H1 (cell line): ENCODE measurements at regions not wholly inside any gene's neighbourhood (a gene's known extent, or its start where the extent isn't known, plus 50 kb on each side); places are given as distances from the start of the nearest gene placed in this dataset.

Experiments used
- BRCA1 ChIP-seq: IDR thresholded peaks from 2 replicates; pipeline ENCODE4 v1.6.1; 2012; ENCODE audit warnings: low read depth, low read length, improper control_type of control experiment
- CEBPB ChIP-seq: IDR thresholded peaks from 2 replicates; pipeline ENCODE4 v1.6.1; 2012; ENCODE audit warnings: low read depth, low read length
- EZH2 ChIP-seq: fragments of 200-600 bp; sonication (generic); IDR thresholded peaks from 2 replicates; pipeline ENCODE4 v1.7.1; 2012; ENCODE audit warnings: low read depth, mild to moderate bottlenecking, moderate library complexity, low read length, inconsistent platforms; ENCODE audit not compliant: severe bottlenecking
- HDAC6 ChIP-seq: IDR thresholded peaks from one replicate; pipeline ENCODE4 v1.7.1; 2012; ENCODE audit warnings: low read depth, mild to moderate bottlenecking, inconsistent platforms, low read length, moderate library complexity
- KDM4A ChIP-seq: IDR thresholded peaks from one replicate; pipeline ENCODE4 v1.7.1; 2012; ENCODE audit warnings: low read depth, mild to moderate bottlenecking, moderate library complexity, low read length, inconsistent platforms; ENCODE audit not compliant: severe bottlenecking
- KDM5A ChIP-seq: fragments of 200-600 bp; IDR thresholded peaks from 2 replicates; pipeline ENCODE4 v1.7.1; 2012; ENCODE audit warnings: mild to moderate bottlenecking, low read length, inconsistent platforms, mixed read lengths
- SIN3A ChIP-seq, 2 experiments: IDR thresholded peaks in 1 of 2; conservative IDR thresholded peaks in 1 of 2; 2 replicates each; pipeline ENCODE4 v1.6.1; 2011 to 2012; ENCODE audit warnings: low read length in 2 of 2, improper control_type of control experiment in 1 of 2, low read depth in 1 of 2, mild to moderate bottlenecking in 1 of 2
- SP2 ChIP-seq: IDR thresholded peaks from 2 replicates; pipeline ENCODE4 v1.6.1; 2012; ENCODE audit warnings: mild to moderate bottlenecking, low read length, inconsistent platforms
- TEAD4 ChIP-seq: IDR thresholded peaks from 2 replicates; pipeline ENCODE4 v1.6.1; 2012; ENCODE audit warnings: low read depth, low read length, inconsistent platforms, mixed read lengths
- TF ChIP-seq, protein P1 (sequence below): fragments of 300-600 bp; sonication (generic); IDR thresholded peaks from 2 replicates; pipeline ENCODE4 v1.7.1; 2012; ENCODE audit warnings: low read length, moderate library complexity, mild to moderate bottlenecking, inconsistent platforms; ENCODE audit not compliant: insufficient replicate concordance
- TF ChIP-seq, protein P2 (sequence below): IDR thresholded peaks from 2 replicates; pipeline ENCODE4 v1.6.1; 2011; ENCODE audit warnings: low read length, improper control_type of control experiment

DNA sequence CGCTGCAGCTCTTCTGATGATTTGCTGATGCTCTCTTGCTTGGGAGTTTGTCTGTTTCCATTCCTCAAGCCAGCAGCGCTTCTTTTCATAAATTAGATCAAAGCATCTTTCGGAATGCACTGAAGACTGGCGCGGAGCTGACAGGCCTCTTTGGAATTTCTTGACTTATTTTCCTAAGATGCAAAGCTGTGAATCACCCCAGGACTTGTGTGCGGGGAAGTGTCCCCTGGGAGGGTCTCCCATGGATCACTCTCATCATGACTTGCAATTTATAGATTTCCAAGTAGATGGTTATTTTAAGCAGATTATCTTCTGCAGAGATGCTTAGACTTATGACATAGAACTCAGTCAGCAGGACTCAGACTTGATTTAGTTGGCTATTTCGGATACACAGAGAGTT, 467.2 kb downstream of the TCERG1L start (continued):
- TF ChIP-seq, protein P1, sequence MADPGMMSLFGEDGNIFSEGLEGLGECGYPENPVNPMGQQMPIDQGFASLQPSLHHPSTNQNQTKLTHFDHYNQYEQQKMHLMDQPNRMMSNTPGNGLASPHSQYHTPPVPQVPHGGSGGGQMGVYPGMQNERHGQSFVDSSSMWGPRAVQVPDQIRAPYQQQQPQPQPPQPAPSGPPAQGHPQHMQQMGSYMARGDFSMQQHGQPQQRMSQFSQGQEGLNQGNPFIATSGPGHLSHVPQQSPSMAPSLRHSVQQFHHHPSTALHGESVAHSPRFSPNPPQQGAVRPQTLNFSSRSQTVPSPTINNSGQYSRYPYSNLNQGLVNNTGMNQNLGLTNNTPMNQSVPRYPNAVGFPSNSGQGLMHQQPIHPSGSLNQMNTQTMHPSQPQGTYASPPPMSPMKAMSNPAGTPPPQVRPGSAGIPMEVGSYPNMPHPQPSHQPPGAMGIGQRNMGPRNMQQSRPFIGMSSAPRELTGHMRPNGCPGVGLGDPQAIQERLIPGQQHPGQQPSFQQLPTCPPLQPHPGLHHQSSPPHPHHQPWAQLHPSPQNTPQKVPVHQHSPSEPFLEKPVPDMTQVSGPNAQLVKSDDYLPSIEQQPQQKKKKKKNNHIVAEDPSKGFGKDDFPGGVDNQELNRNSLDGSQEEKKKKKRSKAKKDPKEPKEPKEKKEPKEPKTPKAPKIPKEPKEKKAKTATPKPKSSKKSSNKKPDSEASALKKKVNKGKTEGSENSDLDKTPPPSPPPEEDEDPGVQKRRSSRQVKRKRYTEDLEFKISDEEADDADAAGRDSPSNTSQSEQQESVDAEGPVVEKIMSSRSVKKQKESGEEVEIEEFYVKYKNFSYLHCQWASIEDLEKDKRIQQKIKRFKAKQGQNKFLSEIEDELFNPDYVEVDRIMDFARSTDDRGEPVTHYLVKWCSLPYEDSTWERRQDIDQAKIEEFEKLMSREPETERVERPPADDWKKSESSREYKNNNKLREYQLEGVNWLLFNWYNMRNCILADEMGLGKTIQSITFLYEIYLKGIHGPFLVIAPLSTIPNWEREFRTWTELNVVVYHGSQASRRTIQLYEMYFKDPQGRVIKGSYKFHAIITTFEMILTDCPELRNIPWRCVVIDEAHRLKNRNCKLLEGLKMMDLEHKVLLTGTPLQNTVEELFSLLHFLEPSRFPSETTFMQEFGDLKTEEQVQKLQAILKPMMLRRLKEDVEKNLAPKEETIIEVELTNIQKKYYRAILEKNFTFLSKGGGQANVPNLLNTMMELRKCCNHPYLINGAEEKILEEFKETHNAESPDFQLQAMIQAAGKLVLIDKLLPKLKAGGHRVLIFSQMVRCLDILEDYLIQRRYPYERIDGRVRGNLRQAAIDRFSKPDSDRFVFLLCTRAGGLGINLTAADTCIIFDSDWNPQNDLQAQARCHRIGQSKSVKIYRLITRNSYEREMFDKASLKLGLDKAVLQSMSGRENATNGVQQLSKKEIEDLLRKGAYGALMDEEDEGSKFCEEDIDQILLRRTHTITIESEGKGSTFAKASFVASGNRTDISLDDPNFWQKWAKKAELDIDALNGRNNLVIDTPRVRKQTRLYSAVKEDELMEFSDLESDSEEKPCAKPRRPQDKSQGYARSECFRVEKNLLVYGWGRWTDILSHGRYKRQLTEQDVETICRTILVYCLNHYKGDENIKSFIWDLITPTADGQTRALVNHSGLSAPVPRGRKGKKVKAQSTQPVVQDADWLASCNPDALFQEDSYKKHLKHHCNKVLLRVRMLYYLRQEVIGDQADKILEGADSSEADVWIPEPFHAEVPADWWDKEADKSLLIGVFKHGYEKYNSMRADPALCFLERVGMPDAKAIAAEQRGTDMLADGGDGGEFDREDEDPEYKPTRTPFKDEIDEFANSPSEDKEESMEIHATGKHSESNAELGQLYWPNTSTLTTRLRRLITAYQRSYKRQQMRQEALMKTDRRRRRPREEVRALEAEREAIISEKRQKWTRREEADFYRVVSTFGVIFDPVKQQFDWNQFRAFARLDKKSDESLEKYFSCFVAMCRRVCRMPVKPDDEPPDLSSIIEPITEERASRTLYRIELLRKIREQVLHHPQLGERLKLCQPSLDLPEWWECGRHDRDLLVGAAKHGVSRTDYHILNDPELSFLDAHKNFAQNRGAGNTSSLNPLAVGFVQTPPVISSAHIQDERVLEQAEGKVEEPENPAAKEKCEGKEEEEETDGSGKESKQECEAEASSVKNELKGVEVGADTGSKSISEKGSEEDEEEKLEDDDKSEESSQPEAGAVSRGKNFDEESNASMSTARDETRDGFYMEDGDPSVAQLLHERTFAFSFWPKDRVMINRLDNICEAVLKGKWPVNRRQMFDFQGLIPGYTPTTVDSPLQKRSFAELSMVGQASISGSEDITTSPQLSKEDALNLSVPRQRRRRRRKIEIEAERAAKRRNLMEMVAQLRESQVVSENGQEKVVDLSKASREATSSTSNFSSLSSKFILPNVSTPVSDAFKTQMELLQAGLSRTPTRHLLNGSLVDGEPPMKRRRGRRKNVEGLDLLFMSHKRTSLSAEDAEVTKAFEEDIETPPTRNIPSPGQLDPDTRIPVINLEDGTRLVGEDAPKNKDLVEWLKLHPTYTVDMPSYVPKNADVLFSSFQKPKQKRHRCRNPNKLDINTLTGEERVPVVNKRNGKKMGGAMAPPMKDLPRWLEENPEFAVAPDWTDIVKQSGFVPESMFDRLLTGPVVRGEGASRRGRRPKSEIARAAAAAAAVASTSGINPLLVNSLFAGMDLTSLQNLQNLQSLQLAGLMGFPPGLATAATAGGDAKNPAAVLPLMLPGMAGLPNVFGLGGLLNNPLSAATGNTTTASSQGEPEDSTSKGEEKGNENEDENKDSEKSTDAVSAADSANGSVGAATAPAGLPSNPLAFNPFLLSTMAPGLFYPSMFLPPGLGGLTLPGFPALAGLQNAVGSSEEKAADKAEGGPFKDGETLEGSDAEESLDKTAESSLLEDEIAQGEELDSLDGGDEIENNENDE = no peak
- TF ChIP-seq HDAC6 (no peak), KDM4A (no peak), SIN3A (conservative IDR thresholded peaks at IDR 0.05 in 1 of 2, IDR thresholded peaks at IDR 0.05 in 1 of 2; ENCODE audit: low read depth in 1 of 2, low read length in 2 of 2) (no peak), BRCA1 (no peak), KDM5A (no peak), EZH2 (no peak), TEAD4 (no peak), SP2 (no peak), CEBPB (no peak)
- TF ChIP-seq, protein P2, sequence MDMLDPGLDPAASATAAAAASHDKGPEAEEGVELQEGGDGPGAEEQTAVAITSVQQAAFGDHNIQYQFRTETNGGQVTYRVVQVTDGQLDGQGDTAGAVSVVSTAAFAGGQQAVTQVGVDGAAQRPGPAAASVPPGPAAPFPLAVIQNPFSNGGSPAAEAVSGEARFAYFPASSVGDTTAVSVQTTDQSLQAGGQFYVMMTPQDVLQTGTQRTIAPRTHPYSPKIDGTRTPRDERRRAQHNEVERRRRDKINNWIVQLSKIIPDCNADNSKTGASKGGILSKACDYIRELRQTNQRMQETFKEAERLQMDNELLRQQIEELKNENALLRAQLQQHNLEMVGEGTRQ = no peak
